Dedifferentiated amniotic fluid mesenchymal stem cell (primary cell): ENCODE measurements at regions not wholly inside any gene's neighbourhood (a gene's known extent, or its start where the extent isn't known, plus 50 kb on each side); places are given as distances from the start of the nearest gene placed in this dataset.

Experiments used
- DNase-seq: peaks from one replicate; pipeline ENCODE4 v3.0.0-alpha.2; 2016; ENCODE audit errors: extremely low spot score

DNA sequence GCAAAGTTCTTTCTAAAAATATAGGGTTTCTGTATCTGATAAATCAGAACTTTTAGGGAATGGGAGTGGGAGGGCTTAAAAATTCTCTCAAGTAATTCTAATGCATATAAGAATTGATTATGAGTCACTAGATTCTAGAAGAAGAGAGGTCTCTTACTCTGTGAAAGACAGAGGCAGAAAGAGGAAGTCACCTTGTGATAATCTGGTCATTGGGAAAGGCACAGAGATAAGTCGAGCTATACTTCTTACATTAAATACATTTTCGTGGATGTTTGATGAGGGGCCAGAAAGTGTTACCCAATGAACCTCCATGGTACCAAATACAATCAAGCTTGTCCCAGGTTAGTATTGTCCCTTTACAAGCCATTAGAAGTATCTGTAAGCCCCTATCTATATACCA, 134.4 kb downstream of the MAD2L1 start:
- no peak for DNase-seq

GRCh38 chr4:119930546-119930945, 136.1 kb downstream of the MAD2L1 start:
- DNase-seq = no peak

- DNase-seq = no peak
Observed at GRCh38 chr4:119921830-119922229, 144.8 kb downstream of the MAD2L1 start.

DNA sequence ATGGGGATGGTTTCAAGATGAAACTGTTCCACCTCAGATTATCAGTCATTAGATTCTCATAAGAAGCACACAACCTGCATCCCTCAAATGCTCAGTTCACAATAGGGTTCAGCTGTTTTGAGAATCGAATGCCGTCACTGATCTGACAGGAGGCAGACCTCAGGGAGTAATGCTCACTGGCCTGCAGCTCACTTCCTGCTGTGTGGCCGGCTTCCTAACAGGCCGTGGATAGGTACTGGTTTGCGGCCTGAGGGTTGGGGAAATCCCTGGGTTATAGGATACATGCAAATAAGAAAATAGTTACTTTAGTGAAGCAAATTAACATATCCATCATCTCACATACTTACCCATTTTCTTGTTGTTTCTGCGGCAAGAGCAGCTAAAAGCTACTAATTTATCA, 160.4 kb downstream of the MAD2L1 start:
- DNase-seq = no peak

DNA sequence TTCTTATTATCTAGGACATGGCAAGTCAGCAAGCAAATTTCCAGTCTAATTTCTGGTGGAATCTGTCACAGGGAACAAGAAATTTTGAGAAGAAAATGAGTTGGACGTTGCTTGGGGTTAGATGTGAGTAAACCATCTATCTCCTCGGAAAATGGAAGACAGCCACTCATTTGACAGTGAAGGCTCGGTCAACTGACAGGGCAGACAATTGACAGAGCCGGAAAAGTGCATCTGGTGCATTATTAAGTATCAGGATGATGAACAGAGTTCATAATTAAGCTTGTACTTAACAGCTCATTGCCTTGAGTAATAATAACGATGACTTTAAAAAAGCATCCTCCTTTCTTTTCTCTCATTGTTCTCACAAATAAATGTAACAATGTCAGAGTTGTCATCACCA, 168.4 kb downstream of the MAD2L1 start:
- no peak for DNase-seq

- DNase-seq = no peak
Observed at GRCh38 chr4:119897260-119897659, 169.4 kb downstream of the MAD2L1 start.

DNA sequence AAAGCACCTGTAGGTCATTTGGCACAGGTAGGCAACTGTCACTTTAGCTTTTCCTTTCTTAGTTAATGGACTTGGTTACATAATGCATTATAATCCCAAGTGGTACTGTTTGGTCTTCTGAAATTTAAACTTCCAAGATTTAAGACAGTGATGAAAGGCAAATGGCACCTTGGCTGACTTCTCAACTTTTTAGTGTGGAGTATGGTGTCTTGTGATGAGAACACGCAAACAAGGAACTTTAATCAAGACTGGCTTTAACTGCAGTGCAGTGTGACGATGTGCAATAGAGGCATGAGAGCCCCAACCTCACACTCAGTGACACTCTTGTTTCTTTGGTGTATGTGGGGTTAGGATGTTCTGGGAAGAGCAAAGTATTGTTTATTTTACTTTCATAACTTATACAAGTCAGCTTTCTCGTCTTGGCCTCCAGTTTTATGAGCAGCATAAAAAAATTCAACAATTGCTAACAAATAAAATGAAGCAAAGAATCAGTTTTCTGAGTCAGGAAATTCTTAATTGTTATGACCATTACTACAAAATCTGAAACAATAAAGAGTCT, 171.9 kb downstream of the MAD2L1 start:
- no peak for DNase-seq

GRCh38 chr4:119873794-119874325, 192.8 kb downstream of the MAD2L1 start:
- DNase-seq = no peak

DNA sequence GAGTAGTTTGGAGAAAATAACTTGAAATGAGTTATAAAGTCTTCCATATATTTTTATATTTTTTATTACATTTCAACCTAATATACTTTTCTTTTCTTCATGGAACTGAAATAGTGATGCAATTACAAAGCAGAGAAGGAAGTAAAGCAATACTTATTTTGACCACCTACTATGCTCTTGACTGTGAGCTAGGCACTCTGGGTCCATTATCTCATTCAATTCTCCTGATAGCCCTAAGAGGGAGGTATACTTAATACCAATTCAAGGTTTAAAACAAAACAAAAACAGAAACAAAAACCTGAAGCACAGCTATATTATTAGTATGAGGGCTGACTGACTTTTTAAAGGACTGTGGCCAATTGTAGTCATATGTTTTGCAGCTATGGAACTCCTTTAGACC, 193.5 kb downstream of the MAD2L1 start:
- DNase-seq = no peak

- no peak for DNase-seq
Observed at GRCh38 chr4:119872371-119873016, 194.2 kb downstream of the MAD2L1 start.

GRCh38 chr4:119870856-119871255, 195.8 kb downstream of the MAD2L1 start:
- no peak for DNase-seq

GRCh38 chr4:119865789-119866188, 200.9 kb downstream of the MAD2L1 start:
- DNase-seq = no peak

GRCh38 chr4:119865389-119865788, 201.3 kb downstream of the MAD2L1 start:
- DNase-seq = no peak

DNA sequence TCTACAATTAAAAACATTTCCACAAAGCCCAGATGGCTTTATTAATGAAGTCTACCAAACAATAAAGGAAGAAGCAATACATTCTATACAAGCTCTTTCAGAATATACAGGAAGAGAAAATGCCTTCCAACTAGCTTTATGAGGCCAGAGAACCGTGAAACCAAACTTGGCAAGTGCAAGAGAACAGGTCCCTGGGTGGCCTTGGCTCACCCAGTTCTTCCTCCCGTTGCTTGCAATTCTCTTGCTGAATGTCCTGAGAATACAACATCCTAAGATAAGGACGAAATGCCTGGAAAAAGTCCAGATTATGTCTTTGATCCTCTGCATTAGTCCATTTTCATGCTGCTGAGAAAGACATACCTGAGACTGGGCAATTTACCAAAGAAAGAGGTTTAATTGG, 204.9 kb downstream of the MAD2L1 start:
- DNase-seq = no peak

DNA sequence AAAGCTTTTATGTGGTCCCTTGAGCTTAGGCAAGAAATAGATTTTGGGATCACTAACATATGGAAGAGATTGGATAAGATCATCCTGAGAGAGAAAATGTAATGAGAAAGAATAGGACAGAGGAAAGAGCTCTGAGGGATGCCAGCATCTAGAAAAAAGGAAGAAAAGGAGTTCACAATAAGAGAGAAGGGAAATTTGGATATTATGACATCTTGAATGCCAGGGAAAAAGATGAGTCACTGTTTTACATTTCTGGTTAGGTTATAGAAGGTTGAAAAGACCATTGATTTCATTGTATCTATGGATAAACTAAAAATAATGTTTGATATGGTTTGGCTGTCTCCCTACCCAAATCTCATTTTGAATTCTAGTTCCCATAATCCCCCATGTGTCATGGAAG, 208.5 kb downstream of the MAD2L1 start:
- DNase-seq = no peak

DNA sequence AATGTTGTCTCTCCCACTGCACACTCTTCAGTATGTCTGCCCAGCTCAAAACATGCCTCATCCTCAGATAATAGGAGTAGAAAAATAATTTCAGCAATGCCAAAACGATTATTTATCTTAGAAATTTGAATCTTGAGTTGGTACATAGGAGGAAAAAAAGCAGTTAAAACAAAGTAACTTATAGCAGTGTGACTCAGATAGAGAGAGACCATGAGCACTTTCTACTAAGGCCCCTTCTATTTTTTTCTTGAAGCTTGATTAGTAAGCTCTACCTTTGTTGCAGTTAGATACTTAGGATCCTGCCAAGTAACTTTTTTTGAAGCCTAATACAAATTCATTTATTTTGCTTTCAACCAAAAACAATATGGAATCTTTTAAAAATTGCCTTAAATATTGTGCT, 212.3 kb downstream of the MAD2L1 start:
- DNase-seq = no peak

- no peak for DNase-seq
Observed at GRCh38 chr4:119851649-119852048, 215.0 kb downstream of the MAD2L1 start.

DNA sequence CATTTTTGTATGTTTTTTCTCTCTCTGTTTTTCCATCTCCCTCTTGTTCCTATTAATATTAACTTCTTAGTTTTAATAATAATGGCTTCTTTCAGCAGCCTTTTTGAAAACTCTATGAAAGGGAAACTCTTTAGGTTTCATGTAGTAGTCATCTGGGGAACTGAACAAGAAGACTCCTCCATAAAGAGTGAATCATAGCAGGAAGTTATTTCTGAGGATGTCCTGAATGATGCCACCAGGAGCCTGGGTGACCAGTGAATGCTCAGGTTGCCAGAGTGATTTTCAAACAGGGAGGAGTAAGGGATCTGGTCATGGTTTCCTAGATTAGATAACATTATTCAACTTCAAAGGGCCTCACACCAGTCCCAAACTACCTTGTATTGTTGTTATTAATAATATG, 212.8 kb upstream of the PDE5A start:
- no peak for DNase-seq

DNA sequence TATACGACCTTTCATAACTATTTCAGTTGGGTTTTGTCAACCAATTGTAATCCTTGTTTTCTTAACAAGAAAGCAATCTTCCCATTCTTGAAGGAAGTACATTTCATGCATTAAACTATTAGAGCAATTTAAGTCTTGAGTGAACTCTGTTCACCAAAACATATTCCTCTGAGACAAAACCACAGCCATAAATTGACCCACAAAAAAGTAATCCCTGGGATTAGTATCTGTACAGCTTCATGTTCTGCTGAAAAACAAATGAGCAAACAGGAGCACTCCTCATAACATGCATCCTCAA, 207.0 kb upstream of the PDE5A start:
- DNase-seq = no peak

GRCh38 chr4:119834906-119835612, 206.5 kb upstream of the PDE5A start:
- no peak for DNase-seq

DNA sequence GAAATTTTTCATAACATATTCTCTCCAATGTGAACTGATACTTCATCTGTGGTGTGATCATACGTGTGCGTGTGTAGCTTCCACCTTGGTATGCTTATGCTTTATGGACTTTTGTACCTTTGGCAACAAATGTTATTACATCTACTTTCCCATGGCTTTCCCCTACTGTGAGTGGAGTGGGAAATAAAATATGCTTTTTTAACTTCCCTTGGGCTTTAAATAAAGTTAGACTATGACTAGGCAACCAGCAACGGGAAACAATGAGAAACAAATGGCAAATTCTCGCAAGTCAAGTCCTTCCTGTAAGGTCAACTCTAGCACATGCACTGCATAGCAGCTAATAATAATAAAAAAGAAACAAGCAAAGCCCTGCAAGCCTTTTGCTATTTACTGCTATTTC, 205.0 kb upstream of the PDE5A start:
- no peak for DNase-seq

- no peak for DNase-seq
Observed at GRCh38 chr4:119832776-119833175, 204.2 kb upstream of the PDE5A start.

GRCh38 chr4:119829326-119829725, 200.7 kb upstream of the PDE5A start:
- DNase-seq = no peak
